ENCODE measurements at regions not wholly inside any gene's neighbourhood (a gene's known extent, or its start where the extent isn't known, plus 50 kb on each side); places are given as distances from the start of the nearest gene placed in this dataset.

GRCh38 chr2:210888035-210888434 lies 331.6 kb downstream of the CPS1 start:
- Mint-ChIP-seq H3K27ac (no peak overlapping the region), H3K36me3 (no peaks in the 10 kb centered on the region), H3K27me3 (no peaks in the 10 kb centered on the region), H3K9me3 (peaks cover 10% of the 10 kb centered on the region), H3K4me1 (ENCODE audit: unreplicated experiment) (no peaks in the 10 kb centered on the region), H3K4me3 (no peak overlapping the region)
- no peak for DNase-seq (ENCODE audit: extremely low spot score, unreplicated experiment)
- TF ChIP-seq, protein P1, sequence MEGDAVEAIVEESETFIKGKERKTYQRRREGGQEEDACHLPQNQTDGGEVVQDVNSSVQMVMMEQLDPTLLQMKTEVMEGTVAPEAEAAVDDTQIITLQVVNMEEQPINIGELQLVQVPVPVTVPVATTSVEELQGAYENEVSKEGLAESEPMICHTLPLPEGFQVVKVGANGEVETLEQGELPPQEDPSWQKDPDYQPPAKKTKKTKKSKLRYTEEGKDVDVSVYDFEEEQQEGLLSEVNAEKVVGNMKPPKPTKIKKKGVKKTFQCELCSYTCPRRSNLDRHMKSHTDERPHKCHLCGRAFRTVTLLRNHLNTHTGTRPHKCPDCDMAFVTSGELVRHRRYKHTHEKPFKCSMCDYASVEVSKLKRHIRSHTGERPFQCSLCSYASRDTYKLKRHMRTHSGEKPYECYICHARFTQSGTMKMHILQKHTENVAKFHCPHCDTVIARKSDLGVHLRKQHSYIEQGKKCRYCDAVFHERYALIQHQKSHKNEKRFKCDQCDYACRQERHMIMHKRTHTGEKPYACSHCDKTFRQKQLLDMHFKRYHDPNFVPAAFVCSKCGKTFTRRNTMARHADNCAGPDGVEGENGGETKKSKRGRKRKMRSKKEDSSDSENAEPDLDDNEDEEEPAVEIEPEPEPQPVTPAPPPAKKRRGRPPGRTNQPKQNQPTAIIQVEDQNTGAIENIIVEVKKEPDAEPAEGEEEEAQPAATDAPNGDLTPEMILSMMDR (conservative IDR thresholded peaks at IDR 0.05), result no peak

GRCh38 chr2:210895132-210895531 lies 338.7 kb downstream of the CPS1 start:
- no peaks in the 10 kb centered on the region for H3K27me3 Mint-ChIP-seq
- H3K4me3 Mint-ChIP-seq, result no peak overlapping the region
- TF ChIP-seq, protein P1 (conservative IDR thresholded peaks at IDR 0.05), result no peak
- no peak overlapping the region for H3K27ac Mint-ChIP-seq
- H3K4me1 Mint-ChIP-seq (ENCODE audit: unreplicated experiment), result no peaks in the 10 kb centered on the region
- no peaks in the 10 kb centered on the region for H3K36me3 Mint-ChIP-seq
- no peak for DNase-seq (ENCODE audit: extremely low spot score, unreplicated experiment)
- peaks cover 4% of the 10 kb centered on the region for H3K9me3 Mint-ChIP-seq

DNA sequence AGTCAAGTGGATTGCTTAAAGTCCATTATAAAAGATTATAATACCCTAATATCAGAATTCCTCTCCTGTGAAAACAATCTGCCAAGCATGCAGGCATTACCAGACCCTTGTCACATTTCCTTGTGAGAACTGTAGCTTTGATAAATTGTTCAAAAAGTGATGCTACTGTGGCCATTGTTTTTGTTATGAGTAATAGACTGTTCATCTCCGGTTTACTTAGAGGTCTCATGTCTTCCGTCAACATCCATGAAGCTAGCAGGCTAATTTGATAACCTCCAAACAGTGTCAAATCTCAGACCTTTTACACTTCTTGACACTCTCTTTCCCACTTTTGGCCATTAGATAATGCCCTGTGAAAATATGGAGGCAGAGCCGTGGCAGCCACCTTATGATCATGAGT lies 342.7 kb downstream of the CPS1 start:
- Mint-ChIP-seq H3K4me1 (ENCODE audit: unreplicated experiment) (no peaks in the 10 kb centered on the region), H3K27me3 (no peaks in the 10 kb centered on the region), H3K4me3 (no peak overlapping the region), H3K36me3 (no peaks in the 10 kb centered on the region), H3K27ac (no peak overlapping the region), H3K9me3 (no peaks in the 10 kb centered on the region)
- TF ChIP-seq, protein P1 (conservative IDR thresholded peaks at IDR 0.05), result no peak
- no peak for DNase-seq (ENCODE audit: extremely low spot score, unreplicated experiment)

GRCh38 chr2:210901326-210901725 lies 344.9 kb downstream of the CPS1 start:
- Mint-ChIP-seq H3K9me3 (no peaks in the 10 kb centered on the region), H3K36me3 (no peaks in the 10 kb centered on the region), H3K27me3 (no peaks in the 10 kb centered on the region), H3K4me3 (no peak overlapping the region), H3K27ac (no peak overlapping the region), H3K4me1 (ENCODE audit: unreplicated experiment) (no peaks in the 10 kb centered on the region)
- TF ChIP-seq, protein P1 (conservative IDR thresholded peaks at IDR 0.05), result no peak
- DNase-seq (ENCODE audit: extremely low spot score, unreplicated experiment), result no peak

DNA sequence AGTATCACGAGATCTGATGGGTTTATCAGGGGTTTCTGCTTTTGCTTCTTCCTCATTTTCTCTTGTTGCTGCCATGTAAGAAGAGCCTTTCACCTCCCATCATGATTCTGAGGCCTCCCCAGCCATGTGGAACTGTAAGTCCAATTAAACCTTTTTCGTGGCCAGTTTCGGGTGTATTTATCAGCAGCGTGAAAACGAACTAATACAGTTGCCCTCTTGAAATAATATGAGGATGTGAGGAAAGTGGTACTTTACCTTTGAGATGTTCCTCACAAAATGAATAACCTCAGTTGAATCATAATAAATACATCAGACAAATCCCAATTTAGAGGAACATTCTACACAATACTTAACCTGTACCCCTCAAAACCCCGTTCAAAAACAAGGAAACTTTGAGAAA lies 356.4 kb downstream of the CPS1 start:
- Mint-ChIP-seq H3K4me3 (no peak overlapping the region), H3K27me3 (no peaks in the 10 kb centered on the region), H3K4me1 (ENCODE audit: unreplicated experiment) (no peaks in the 10 kb centered on the region), H3K9me3 (no peaks in the 10 kb centered on the region), H3K27ac (no peak overlapping the region), H3K36me3 (no peaks in the 10 kb centered on the region)
- DNase-seq (ENCODE audit: extremely low spot score, unreplicated experiment), result no peak
- TF ChIP-seq, protein P1 (conservative IDR thresholded peaks at IDR 0.05), result no peak

DNA sequence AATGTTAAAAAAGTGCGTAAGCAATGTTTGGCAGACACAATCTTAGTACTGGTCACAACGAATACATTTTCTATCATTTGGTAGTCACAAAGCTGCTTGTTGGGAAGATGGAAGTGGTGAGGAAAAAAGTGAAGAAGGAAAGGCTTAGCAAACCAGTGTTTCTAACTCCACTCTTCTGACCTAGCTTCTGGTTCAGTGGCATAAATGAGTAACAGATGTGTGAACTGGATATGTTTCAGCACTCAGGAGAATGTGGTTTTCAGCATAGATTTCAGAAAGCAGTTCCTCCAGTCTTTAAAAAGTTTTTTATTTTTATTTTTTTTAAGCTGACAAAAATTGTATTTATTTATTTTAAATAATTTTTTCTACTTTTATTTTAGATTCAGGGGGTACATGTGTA lies 357.1 kb downstream of the CPS1 start:
- no peak for DNase-seq (ENCODE audit: extremely low spot score, unreplicated experiment)
- TF ChIP-seq, protein P1 (conservative IDR thresholded peaks at IDR 0.05), result no peak
- no peaks in the 10 kb centered on the region for H3K27me3 Mint-ChIP-seq
- H3K27ac Mint-ChIP-seq, result no peak overlapping the region
- no peaks in the 10 kb centered on the region for H3K4me1 Mint-ChIP-seq (ENCODE audit: unreplicated experiment)
- H3K9me3 Mint-ChIP-seq, result no peaks in the 10 kb centered on the region
- H3K36me3 Mint-ChIP-seq, result no peaks in the 10 kb centered on the region
- H3K4me3 Mint-ChIP-seq, result no peak overlapping the region
